Amniotic epithelial cell (primary cell): ENCODE measurements at regions not wholly inside any gene's neighbourhood (a gene's known extent, or its start where the extent isn't known, plus 50 kb on each side); places are given as distances from the start of the nearest gene placed in this dataset.
A peak's percentile ranks its signal among the peaks of the same experiment; 100 is the strongest.
"Not testable (repeated sequence)": the region's sequence is repeated elsewhere in the genome, so short reads cannot be mapped to it uniquely, and the experiment has no call there.

Experiments used
- DNase-seq: peaks from one replicate; pipeline ENCODE4 v3.0.0-alpha.2; 2010; ENCODE audit warnings: low read depth

GRCh38 chrY:3491423-3491822 is 87.4 kb upstream of the TGIF2LY start:
- not testable (repeated sequence) for DNase-seq

GRCh38 chrY:3494539-3494938 is 84.3 kb upstream of the TGIF2LY start:
- DNase-seq: not testable (repeated sequence)

- DNase-seq: peak; percentile 0
These were observed 51.8 kb upstream of the TGIF2LY start for GRCh38 chrY:3527040-3527439.
